Forelimb muscle (tissue), 1 donor: ENCODE measurements at regions not wholly inside any gene's neighbourhood (a gene's known extent, or its start where the extent isn't known, plus 50 kb on each side); places are given as distances from the start of the nearest gene placed in this dataset.

Experiments
- DNase-seq: peaks from one replicate; pipeline ENCODE4 v3.0.0-alpha.2; 2013; ENCODE audit warnings: low read depth

GRCh38 chr20:39876976-39877635 lies 811.9 kb downstream of the MAFB start:
- DNase-seq: no peak

DNA sequence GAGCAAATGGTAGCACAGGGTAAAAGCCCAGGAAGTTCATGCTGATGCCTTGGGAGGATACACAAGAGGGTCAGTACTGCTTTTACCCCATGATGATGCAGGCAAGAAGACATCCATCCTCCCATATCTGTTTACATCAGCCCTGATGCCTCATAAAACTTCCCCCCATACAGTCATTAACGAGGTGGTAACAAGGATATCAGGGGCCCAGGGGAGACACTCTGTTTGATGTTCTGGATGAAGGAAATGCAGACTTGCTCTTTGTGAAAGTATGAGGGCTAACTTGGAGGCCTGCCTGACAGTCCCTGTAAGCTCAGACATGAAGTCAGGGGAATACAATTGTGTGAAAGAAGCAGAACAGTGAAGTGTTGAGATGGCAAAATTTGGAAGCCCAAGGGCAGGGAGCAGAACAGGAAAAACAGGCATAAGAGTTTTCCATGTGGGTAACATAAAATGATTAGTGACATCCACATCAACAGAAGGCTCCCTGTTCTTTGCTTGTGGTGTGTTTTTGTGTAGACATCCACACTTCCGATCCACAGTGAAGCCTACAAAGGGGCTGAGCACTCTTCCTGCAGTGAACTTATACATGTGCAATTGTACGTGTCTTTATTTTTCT lies 813.4 kb downstream of the MAFB start:
- no peak for DNase-seq

GRCh38 chr20:39874049-39874893 lies 814.8 kb downstream of the MAFB start:
- no peak for DNase-seq

DNA sequence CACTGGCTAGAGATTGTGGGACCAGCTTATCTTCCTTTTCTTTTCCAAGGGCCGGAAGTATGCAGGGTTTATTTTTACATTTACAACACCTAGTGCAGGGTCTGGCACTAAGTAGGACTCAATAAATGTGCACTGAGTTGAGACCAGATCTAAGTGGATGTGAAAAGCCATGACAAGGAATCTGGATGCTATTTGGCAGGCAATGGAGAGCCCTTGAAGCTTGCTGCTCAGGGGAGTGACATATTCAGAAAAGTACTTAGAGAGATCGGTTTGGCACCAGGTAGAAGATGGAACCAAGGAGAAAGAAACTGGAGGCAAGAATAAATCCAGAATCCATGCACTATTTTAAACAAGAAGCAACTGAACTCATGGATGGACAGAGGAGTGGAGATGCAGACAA lies 815.8 kb downstream of the MAFB start:
- DNase-seq: no peak

DNA sequence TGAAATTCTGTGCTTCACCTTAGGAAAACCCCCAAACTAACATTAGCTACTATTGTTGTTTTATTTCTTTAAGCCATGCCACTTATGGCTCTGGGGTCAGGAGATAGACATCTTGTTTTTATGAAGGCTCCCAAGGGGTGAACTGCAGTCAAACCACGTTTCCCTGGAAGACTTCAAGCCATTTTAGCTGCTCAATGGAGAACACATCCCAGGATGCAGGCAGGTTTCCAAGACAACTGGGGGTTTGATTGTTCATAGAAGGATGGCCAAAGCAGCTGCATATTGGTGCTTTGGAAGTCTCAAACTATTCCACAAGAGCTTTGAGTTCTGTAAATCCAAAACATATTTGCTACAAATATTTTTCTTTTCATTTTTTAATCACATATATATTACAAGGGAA lies 818.0 kb downstream of the MAFB start:
- DNase-seq: no peak

DNA sequence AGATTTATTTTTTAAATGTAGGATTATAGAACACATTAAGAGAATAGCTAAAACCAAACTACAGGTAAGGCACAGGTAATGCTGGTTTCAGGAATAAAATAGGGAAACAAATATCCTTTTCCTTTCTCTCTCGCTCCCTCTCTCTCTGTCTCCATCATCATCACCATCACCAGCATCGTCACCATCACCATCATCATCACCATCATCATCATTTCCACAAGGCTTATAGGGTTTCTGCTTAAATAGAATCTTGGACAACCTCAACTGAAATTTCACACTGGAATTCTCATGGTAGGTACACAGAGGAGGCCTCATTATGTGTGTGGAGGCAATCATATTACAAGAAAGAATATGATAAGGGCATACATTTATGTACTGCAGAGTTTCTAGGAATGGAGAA lies 823.6 kb downstream of the MAFB start:
- DNase-seq: no peak

DNA sequence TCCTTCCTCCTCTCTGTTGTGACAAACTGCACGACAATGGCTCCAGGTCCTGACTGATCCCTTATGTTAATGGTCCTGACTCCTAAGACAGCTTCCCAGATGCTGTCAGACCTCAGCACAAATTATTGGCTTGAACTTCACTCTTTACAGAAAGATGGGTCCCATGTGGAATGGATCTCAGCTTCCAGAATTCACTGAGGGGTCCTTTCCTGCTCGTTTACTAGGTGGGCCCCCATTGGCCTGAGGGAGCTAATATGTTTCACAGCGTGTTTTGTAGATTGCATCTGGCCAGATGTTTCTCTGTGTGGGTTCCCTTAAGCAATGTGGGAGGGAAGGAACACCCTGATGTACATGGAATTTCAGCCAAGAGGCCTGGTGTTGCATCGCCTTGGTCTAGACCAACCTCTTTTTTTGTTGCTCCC lies 826.6 kb downstream of the MAFB start:
- DNase-seq: no peak

DNA sequence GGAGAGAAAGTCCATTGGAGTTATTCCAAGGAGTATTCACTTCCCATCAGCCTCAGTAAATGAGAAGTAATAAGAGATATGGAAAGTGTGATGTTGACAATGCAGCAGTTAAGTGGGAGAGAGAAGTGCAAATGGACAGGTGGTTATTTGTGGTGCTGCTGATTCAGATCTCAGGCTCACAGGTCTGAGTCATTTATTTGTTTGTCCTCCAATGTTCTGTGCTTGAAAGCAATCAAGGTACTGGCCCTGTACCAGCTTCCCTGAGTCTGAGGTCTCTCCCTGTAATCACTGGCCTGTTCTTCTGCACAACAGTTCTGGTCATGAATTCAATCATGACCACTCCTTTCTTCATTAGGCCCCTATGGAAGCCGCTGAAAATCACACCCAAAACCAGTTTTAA lies 827.7 kb downstream of the MAFB start:
- no peak for DNase-seq

GRCh38 chr20:39857835-39858234 lies 831.2 kb downstream of the MAFB start:
- no peak for DNase-seq

DNA sequence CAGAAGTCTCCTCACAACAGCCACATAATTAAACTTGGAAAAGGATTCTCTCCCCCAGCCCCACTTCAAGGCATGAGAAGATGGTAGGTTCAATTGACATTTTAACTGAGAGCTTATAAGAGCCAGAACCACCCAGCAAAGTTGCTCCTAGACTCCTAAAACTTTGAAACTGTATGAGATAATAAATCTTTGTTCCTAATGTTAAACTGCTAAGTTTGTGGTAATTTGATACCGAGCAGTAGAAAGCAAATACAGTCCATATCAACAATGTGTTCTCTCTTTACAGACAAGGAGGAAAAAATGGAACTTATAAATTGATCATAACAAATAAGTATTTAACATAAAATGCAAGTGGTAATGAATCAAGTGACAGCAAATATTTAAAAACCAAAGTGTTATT lies 831.8 kb downstream of the MAFB start:
- no peak for DNase-seq

- DNase-seq: no peak
Observed at GRCh38 chr20:39855799-39856198, 833.2 kb downstream of the MAFB start.

GRCh38 chr20:39855056-39855455 lies 834.0 kb downstream of the MAFB start:
- no peak for DNase-seq

- DNase-seq: no peak
Observed at GRCh38 chr20:39853636-39854035, 835.4 kb downstream of the MAFB start.

DNA sequence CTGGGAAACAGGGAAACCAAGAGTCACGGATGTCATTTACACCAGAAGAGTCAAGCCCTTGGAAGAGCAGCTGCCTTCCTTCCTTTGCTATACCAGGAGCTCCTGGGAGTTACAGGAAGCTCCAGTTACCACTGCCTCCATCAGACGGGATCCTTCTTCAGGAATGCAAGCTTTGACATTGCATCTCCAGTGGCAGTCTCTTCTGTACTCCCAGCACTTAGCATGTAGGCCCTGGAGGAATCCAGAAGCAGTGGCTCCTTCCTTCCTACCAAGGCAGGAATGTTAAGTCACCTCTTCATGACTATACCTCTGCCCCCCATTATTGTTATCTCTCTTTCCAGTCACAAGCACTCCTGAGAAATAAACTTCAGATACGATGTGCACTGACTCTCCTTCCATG lies 836.0 kb downstream of the MAFB start:
- DNase-seq: no peak

GRCh38 chr20:39851459-39851858 lies 837.6 kb downstream of the MAFB start:
- no peak for DNase-seq

DNA sequence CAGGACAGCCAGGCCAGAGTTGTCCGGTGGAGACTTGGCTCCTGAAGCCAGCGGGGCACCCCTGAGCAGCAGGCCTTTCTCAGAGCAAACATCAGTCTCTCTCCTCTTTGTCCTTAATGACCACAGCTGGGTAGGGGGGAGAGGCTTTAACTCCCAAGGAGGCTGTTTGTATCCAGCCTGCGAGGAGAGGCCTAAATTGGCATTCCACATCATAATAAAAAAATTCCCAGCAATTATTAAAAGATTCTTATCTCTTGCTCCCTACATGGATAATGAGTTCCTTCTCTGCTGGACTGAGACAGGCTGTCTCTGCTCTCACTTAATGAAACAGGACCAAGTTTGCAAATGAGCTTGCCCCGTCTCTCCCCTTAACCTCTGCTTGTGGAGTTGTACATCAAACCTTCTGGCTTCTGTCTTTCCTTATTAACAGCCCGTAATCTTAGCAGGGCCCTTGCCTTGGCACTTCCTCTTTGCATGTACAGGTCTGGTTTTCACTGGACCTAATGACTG lies 838.2 kb downstream of the MAFB start:
- DNase-seq: no peak

- DNase-seq: no peak
Observed at GRCh38 chr20:39850246-39850645, 838.8 kb downstream of the MAFB start.

DNA sequence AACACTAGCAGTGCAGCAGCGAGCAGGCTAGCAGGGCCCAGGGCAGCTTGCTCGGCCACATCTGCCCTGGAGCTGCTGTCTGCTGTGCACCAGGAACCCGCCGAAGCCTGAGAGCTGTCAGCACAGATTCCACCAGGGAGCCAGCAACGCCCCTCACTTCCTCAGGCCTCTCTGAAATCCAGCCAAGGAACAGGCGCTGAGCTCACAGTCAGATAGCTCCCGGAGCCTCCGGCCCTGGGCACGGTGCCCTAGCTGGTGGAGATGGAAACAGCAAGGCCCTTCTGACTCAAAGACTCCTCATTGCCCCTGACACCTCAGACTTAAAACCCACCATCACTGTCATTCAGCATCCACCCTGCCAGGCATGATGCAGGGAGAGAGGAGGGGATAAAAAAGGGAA lies 839.4 kb downstream of the MAFB start:
- DNase-seq: peak; percentile 53

- DNase-seq: no peak
Observed at GRCh38 chr20:39849171-39849570, 839.9 kb downstream of the MAFB start.

DNA sequence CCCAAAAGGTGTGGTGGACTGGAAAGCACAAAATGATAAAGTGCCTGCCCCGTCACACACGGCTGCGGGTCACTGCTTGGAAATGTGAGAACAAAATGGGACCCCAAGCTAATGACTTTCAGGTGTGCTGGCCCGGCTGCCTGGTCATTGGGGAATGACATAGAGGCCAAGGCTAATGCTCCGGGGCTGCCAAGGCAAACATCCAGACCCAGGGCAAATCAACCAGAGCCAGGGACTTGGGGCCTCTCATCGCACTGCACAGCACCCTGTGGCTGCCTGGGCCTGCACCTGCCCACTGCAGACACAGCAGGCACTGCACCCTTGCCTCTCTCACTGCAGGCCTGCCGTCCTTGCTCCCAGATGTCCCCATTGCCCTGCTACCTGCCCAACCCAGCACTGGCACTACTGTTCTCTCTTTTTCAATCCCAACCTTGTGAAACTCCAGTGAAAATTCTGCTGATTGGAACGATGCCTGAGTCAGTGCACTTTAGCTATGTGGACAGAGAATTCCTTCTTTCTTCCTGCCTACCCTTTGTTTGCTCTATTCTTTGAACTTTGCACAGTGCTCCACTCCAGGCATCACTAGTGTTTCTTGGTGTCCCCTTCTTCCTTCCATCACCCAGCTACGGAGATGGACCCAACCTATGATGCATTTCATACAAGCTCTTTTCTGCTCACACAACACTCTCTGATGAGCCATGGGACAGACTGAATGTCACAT lies 849.5 kb downstream of the MAFB start:
- no peak for DNase-seq

DNA sequence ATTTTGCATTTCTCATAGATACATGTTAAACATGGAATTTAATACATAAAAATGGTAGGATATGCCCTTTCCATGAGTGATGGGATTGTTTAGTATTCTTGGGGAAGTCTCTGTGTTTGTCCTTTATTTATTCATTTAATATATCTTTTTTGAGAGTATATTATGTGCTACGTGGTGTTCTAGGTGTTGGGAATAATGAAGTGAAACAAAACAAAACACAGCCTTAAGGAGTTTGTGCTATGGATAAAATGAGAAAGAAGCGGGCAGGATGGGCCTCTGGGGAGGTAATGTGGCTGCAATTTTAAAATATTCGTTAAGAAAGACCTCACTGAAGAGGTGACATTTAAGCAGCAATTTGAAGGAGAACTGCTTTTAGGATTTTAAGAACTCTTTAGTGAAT lies 851.5 kb downstream of the MAFB start:
- DNase-seq: no peak
